Liver (tissue), 8 donors: ENCODE measurements at regions not wholly inside any gene's neighbourhood (a gene's known extent, or its start where the extent isn't known, plus 50 kb on each side); places are given as distances from the start of the nearest gene placed in this dataset.

Experiments used
- DNase-seq: peaks from one replicate; pipeline ENCODE4 v3.0.0-alpha.2; 2017; ENCODE audit warnings: low spot score
- H3K27ac ChIP-seq, 2 donors: one replicate each; pipeline ENCODE4 v1.7.0; 2013; ENCODE audit warnings: inconsistent platforms in 2 of 2, low read length in 2 of 2, control low read depth in 1 of 2, low read depth in 1 of 2, mild to moderate bottlenecking in 1 of 2
- H3K27me3 ChIP-seq, 4 donors: one replicate each; pipeline versions ENCODE4 v1.6.1 to v1.7.0; 2013; ENCODE audit warnings: low read length in 3 of 4, inconsistent platforms in 1 of 4, mild to moderate bottlenecking in 1 of 4, moderate library complexity in 1 of 4; ENCODE audit not compliant: control insufficient read depth in 4 of 4, insufficient read depth in 4 of 4
- H3K36me3 ChIP-seq, 4 donors: one replicate each; pipeline versions ENCODE4 v1.6.1 to v1.7.0; 2013; ENCODE audit warnings: low read length in 3 of 4, mild to moderate bottlenecking in 3 of 4, low read depth in 1 of 4, moderate library complexity in 1 of 4; ENCODE audit not compliant: control insufficient read depth in 4 of 4, insufficient read depth in 3 of 4
- H3K4me1 ChIP-seq, 4 donors: one replicate each; pipeline versions ENCODE4 v1.6.1 to v1.7.0; 2013; ENCODE audit warnings: low read length in 3 of 4, mild to moderate bottlenecking in 3 of 4, moderate library complexity in 1 of 4; ENCODE audit not compliant: control insufficient read depth in 4 of 4, insufficient read depth in 4 of 4
- H3K4me3 ChIP-seq, 3 donors: one replicate each; pipeline versions ENCODE4 v1.6.1 to v1.7.0; 2013; ENCODE audit warnings: low read length in 3 of 3, control low read depth in 1 of 3, low read depth in 1 of 3, mild to moderate bottlenecking in 1 of 3
- H3K9ac ChIP-seq, 2 donors: one replicate each; pipeline ENCODE4 v1.7.0; 2013; ENCODE audit warnings: low read length in 2 of 2, mild to moderate bottlenecking in 2 of 2, moderate library complexity in 2 of 2, control low read depth in 1 of 2, low read depth in 1 of 2
- H3K9me3 ChIP-seq, 4 donors: one replicate each; pipeline versions ENCODE4 v1.6.1 to v1.7.0; 2013; ENCODE audit warnings: low read length in 3 of 4; ENCODE audit not compliant: control insufficient read depth in 4 of 4
- EGR1 ChIP-seq, 2 donors: IDR thresholded peaks; 2 replicates each; pipeline ENCODE4 v1.6.1; 2016 to 2018; ENCODE audit warnings: antibody characterized with exemption in 2 of 2, low read depth in 2 of 2
- FOXA1 ChIP-seq: IDR thresholded peaks from 2 replicates; pipeline ENCODE4 v1.6.1; 2016; ENCODE audit warnings: antibody characterized with exemption
- FOXA2 ChIP-seq: IDR thresholded peaks from 2 replicates; pipeline ENCODE4 v1.6.1; 2016; ENCODE audit warnings: antibody characterized with exemption
- GABPA ChIP-seq, 2 donors: IDR thresholded peaks in 1 of 2; conservative IDR thresholded peaks in 1 of 2; 2 replicates each; pipeline ENCODE4 v1.6.1; 2016; ENCODE audit warnings: antibody characterized with exemption in 2 of 2, mild to moderate bottlenecking in 1 of 2, moderate library complexity in 1 of 2
- HNF4A ChIP-seq, 2 donors: conservative IDR thresholded peaks; 2 replicates each; pipeline ENCODE4 v1.6.1; 2016; ENCODE audit warnings: antibody characterized with exemption in 2 of 2, mild to moderate bottlenecking in 2 of 2
- HNF4G ChIP-seq: IDR thresholded peaks from 2 replicates; pipeline ENCODE4 v1.6.1; 2016; ENCODE audit warnings: antibody characterized with exemption
- JUND ChIP-seq, 2 donors: IDR thresholded peaks; 2 replicates each; pipeline ENCODE4 v1.6.1; 2016; ENCODE audit warnings: antibody characterized with exemption in 2 of 2
- RXRA ChIP-seq, 2 donors: IDR thresholded peaks; 2 replicates each; pipeline ENCODE4 v1.6.1; 2017 to 2018; ENCODE audit warnings: antibody characterized with exemption in 2 of 2, mild to moderate bottlenecking in 1 of 2
- SP1 ChIP-seq: IDR thresholded peaks from 2 replicates; pipeline ENCODE4 v1.6.1; 2018; ENCODE audit warnings: antibody characterized with exemption, mild to moderate bottlenecking
- TAF1 ChIP-seq: conservative IDR thresholded peaks from 2 replicates; pipeline ENCODE4 v1.6.1; 2016; ENCODE audit warnings: antibody characterized with exemption, mild to moderate bottlenecking
- YY1 ChIP-seq: IDR thresholded peaks from 2 replicates; pipeline ENCODE4 v1.6.1; 2016; ENCODE audit warnings: antibody characterized with exemption, mild to moderate bottlenecking
- WGBS: extraction: QIAGEN DNeasy Blood & Tissue Kit; methylation state at CpG from one replicate; pipeline ENCODE4 v1.1.7; 2013; 5-methylcytosine and 5-hydroxymethylcytosine counted together
- TF ChIP-seq, protein P1 (sequence below): IDR thresholded peaks from 2 replicates; pipeline ENCODE4 v1.6.1; 2016; ENCODE audit warnings: antibody characterized with exemption
- TF ChIP-seq, protein P2 (sequence below): IDR thresholded peaks from 2 replicates; pipeline ENCODE4 v1.6.1; 2016; ENCODE audit warnings: antibody characterized with exemption, mild to moderate bottlenecking
- TF ChIP-seq, protein P3 (sequence below): IDR thresholded peaks from 2 replicates; pipeline ENCODE4 v1.6.1; 2016; ENCODE audit warnings: antibody characterized with exemption
- TF ChIP-seq, protein P4 (sequence below): fragments of 150-350 bp; IDR thresholded peaks from 2 replicates; pipeline ENCODE4 v1.5.1; 2017; ENCODE audit warnings: improper control_type of control experiment, low read depth, low read length; ENCODE audit not compliant: missing input control
- TF ChIP-seq, protein P5 (sequence below): IDR thresholded peaks from 2 replicates; pipeline ENCODE4 v1.6.1; 2016; ENCODE audit warnings: antibody characterized with exemption
- donor health status: healthy.
- donor health status: healthy.
- donor health status: healthy.
- donor health status: healthy.
- donor health status: healthy.

DNA sequence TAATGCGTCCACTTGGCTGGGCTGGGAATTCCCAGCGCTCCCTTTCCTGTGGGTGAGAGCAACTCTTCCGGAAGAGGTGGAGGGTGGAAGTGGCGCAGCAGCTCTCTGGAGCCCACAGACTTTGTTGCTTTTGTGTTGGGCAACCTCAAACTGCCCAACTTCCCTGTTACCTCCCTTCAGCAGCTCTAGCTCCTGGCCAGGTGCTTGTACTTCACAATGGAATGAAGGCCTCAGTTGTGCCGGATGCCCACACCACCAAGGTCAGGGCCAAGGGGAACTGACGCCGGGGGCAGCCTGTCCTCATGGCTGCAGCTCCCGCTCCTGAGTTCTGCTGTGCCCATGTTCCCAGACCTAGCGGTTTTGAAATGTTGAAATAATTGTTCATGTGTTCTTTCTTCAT is 322.9 kb downstream of the GALR1 start:
- no peak overlapping the region for H3K27ac ChIP-seq
- TF ChIP-seq HNF4A (conservative IDR thresholded peaks at IDR 0.05): no peak
- no peak for TF ChIP-seq YY1
- TF ChIP-seq, protein P1, sequence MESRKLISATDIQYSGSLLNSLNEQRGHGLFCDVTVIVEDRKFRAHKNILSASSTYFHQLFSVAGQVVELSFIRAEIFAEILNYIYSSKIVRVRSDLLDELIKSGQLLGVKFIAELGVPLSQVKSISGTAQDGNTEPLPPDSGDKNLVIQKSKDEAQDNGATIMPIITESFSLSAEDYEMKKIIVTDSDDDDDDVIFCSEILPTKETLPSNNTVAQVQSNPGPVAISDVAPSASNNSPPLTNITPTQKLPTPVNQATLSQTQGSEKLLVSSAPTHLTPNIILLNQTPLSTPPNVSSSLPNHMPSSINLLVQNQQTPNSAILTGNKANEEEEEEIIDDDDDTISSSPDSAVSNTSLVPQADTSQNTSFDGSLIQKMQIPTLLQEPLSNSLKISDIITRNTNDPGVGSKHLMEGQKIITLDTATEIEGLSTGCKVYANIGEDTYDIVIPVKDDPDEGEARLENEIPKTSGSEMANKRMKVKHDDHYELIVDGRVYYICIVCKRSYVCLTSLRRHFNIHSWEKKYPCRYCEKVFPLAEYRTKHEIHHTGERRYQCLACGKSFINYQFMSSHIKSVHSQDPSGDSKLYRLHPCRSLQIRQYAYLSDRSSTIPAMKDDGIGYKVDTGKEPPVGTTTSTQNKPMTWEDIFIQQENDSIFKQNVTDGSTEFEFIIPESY: no peak
- TF ChIP-seq GABPA (IDR thresholded peaks at IDR 0.05 in 1 of 2, conservative IDR thresholded peaks at IDR 0.05 in 1 of 2): no peak
- no peak for TF ChIP-seq FOXA1
- TF ChIP-seq, protein P2, sequence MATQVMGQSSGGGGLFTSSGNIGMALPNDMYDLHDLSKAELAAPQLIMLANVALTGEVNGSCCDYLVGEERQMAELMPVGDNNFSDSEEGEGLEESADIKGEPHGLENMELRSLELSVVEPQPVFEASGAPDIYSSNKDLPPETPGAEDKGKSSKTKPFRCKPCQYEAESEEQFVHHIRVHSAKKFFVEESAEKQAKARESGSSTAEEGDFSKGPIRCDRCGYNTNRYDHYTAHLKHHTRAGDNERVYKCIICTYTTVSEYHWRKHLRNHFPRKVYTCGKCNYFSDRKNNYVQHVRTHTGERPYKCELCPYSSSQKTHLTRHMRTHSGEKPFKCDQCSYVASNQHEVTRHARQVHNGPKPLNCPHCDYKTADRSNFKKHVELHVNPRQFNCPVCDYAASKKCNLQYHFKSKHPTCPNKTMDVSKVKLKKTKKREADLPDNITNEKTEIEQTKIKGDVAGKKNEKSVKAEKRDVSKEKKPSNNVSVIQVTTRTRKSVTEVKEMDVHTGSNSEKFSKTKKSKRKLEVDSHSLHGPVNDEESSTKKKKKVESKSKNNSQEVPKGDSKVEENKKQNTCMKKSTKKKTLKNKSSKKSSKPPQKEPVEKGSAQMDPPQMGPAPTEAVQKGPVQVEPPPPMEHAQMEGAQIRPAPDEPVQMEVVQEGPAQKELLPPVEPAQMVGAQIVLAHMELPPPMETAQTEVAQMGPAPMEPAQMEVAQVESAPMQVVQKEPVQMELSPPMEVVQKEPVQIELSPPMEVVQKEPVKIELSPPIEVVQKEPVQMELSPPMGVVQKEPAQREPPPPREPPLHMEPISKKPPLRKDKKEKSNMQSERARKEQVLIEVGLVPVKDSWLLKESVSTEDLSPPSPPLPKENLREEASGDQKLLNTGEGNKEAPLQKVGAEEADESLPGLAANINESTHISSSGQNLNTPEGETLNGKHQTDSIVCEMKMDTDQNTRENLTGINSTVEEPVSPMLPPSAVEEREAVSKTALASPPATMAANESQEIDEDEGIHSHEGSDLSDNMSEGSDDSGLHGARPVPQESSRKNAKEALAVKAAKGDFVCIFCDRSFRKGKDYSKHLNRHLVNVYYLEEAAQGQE: no peak
- TF ChIP-seq TAF1: no peak
- no peak for TF ChIP-seq HNF4G
- no peak for TF ChIP-seq EGR1 (IDR thresholded peaks at IDR 0.05; ENCODE audit: low read depth in 2 of 2)
- TF ChIP-seq, protein P3, sequence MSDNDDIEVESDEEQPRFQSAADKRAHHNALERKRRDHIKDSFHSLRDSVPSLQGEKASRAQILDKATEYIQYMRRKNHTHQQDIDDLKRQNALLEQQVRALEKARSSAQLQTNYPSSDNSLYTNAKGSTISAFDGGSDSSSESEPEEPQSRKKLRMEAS: no peak
- no peak for TF ChIP-seq RXRA (IDR thresholded peaks at IDR 0.05)
- TF ChIP-seq SP1: no peak
- TF ChIP-seq, protein P4, sequence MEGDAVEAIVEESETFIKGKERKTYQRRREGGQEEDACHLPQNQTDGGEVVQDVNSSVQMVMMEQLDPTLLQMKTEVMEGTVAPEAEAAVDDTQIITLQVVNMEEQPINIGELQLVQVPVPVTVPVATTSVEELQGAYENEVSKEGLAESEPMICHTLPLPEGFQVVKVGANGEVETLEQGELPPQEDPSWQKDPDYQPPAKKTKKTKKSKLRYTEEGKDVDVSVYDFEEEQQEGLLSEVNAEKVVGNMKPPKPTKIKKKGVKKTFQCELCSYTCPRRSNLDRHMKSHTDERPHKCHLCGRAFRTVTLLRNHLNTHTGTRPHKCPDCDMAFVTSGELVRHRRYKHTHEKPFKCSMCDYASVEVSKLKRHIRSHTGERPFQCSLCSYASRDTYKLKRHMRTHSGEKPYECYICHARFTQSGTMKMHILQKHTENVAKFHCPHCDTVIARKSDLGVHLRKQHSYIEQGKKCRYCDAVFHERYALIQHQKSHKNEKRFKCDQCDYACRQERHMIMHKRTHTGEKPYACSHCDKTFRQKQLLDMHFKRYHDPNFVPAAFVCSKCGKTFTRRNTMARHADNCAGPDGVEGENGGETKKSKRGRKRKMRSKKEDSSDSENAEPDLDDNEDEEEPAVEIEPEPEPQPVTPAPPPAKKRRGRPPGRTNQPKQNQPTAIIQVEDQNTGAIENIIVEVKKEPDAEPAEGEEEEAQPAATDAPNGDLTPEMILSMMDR: no peak
- TF ChIP-seq, protein P5, sequence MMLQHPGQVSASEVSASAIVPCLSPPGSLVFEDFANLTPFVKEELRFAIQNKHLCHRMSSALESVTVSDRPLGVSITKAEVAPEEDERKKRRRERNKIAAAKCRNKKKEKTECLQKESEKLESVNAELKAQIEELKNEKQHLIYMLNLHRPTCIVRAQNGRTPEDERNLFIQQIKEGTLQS: no peak
- TF ChIP-seq FOXA2: no peak
- H3K36me3 ChIP-seq: no peaks in the 10 kb centered on the region
- no peak overlapping the region for H3K4me3 ChIP-seq
- peaks cover 0 to 2% (median 0%) of the 10 kb centered on the region in 4 donors for H3K9me3 ChIP-seq
- no peaks in the 10 kb centered on the region for H3K4me1 ChIP-seq
- no peaks in the 10 kb centered on the region for H3K27me3 ChIP-seq
- DNase-seq: no peak
- 82% methylated on average over 9 of the region's 9 CpGs for WGBS
- H3K9ac ChIP-seq: no peak overlapping the region

DNA sequence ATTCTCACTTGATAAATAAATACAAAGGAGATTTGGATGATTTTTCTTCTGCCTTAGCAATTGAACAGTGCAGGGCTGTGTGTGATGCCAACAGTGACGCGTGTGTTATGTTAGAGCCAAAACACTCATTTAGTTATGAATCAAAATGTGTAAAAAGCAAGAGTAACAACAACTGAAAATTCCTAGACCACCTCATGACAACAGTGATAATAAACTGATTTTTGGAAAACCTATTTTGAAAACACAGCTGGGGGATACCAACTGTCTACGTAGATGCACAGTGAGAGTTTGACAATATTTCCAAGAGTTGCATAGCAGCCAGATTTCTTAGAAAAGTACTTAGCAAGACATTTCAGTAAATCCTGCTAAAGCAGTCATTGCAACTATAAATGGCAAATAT is 323.9 kb downstream of the GALR1 start:
- no peak for DNase-seq
- TF ChIP-seq HNF4A (conservative IDR thresholded peaks at IDR 0.05) (no peak), HNF4G (no peak), YY1 (no peak), FOXA1 (no peak), EGR1 (IDR thresholded peaks at IDR 0.05; ENCODE audit: low read depth in 2 of 2) (no peak), JUND (IDR thresholded peaks at IDR 0.05) (no peak)
- TF ChIP-seq, protein P4: no peak
- TF ChIP-seq, protein P1: no peak
- WGBS: 82% methylated on average over 3 of the region's 3 CpGs

More for the DNA sequence above, 323.9 kb downstream of the GALR1 start:
- Histone ChIP-seq H3K27ac (no peak overlapping the region), H3K36me3 (no peaks in the 10 kb centered on the region), H3K9ac (no peak overlapping the region), H3K27me3 (no peaks in the 10 kb centered on the region), H3K4me3 (no peak overlapping the region), H3K9me3 (peaks cover 0 to 2% (median 0%) of the 10 kb centered on the region in 4 donors), H3K4me1 (no peaks in the 10 kb centered on the region)
